WTC11 (cell line): ENCODE measurements at regions not wholly inside any gene's neighbourhood (a gene's known extent, or its start where the extent isn't known, plus 50 kb on each side); places are given as distances from the start of the nearest gene placed in this dataset.

Experiments
- ATAC-seq: fragments of 200-7000 bp; cut with Tn5 transposase; 2 replicates; pipeline ENCODE4 v1.10.0; 2021; ENCODE audit warnings: mild to moderate bottlenecking, moderate library complexity
- CTCF ChIA-PET: fragments of 300-600 bp; sonication (Branson Sonifier 250); formaldehyde crosslinking; loops from one replicate; lab custom pipeline; 2021; ENCODE audit warnings: antibody characterized with exemption; lab: Charles Lee
- POLR2A ChIA-PET: fragments of 350-600 bp; sonication (Branson Sonifier 250); formaldehyde crosslinking; loops from one replicate; lab custom pipeline; 2021; ENCODE audit warnings: antibody characterized with exemption; lab: Charles Lee
- DNase-seq: peaks from one replicate; pipeline ENCODE4 v3.0.0; 2021; ENCODE audit warnings: low spot score
- H3K27ac Mint-ChIP-seq: 2 replicates; pipeline ENCODE4 v1.8.0; 2021; ENCODE audit warnings: mixed read lengths
- H3K27me3 Mint-ChIP-seq: 2 replicates; pipeline ENCODE4 v1.8.0; 2021; ENCODE audit warnings: low read depth, mild to moderate bottlenecking, moderate library complexity, mixed read lengths
- H3K36me3 Mint-ChIP-seq: 2 replicates; pipeline ENCODE4 v1.8.0; 2021; ENCODE audit warnings: mixed read lengths
- H3K4me1 Mint-ChIP-seq: 2 replicates; pipeline ENCODE4 v1.8.0; 2022; ENCODE audit warnings: mixed read lengths
- H3K4me3 Mint-ChIP-seq: 2 replicates; pipeline ENCODE4 v1.8.0; 2021; ENCODE audit warnings: mild to moderate bottlenecking, moderate library complexity, mixed read lengths
- H3K9me3 Mint-ChIP-seq: 2 replicates; pipeline ENCODE4 v1.8.0; 2021; ENCODE audit warnings: mixed read lengths
- CREB1 ChIP-seq: sonication (generic); formaldehyde crosslinking; IDR thresholded peaks from 2 replicates; pipeline ENCODE4 v1.8.0; 2023; ENCODE audit warnings: mild to moderate bottlenecking, missing genetic modification reagents
- CREM ChIP-seq: sonication (generic); formaldehyde crosslinking; IDR thresholded peaks from 2 replicates; pipeline ENCODE4 v1.8.1; 2022; ENCODE audit warnings: mild to moderate bottlenecking, missing genetic modification reagents, moderate library complexity
- ETV6 ChIP-seq: sonication (generic); formaldehyde crosslinking; IDR thresholded peaks from 2 replicates; pipeline ENCODE4 v1.8.1; 2022; ENCODE audit warnings: mild to moderate bottlenecking, missing genetic modification reagents
- FOXJ3 ChIP-seq: sonication (generic); formaldehyde crosslinking; IDR thresholded peaks from 2 replicates; pipeline ENCODE4 v1.9.0; 2021; ENCODE audit warnings: missing genetic modification reagents, mild to moderate bottlenecking, borderline replicate concordance
- FOXP4 ChIP-seq: sonication (generic); formaldehyde crosslinking; IDR thresholded peaks from 2 replicates; pipeline ENCODE4 v1.8.0; 2022; ENCODE audit warnings: mild to moderate bottlenecking, missing genetic modification reagents
- GABPB1 ChIP-seq: sonication (generic); formaldehyde crosslinking; IDR thresholded peaks from 2 replicates; pipeline ENCODE4 v1.8.1; 2023; ENCODE audit warnings: mild to moderate bottlenecking, missing genetic modification reagents
- JAZF1 ChIP-seq: fragments of 250-450 bp; sonication (Bioruptor Pico); IDR thresholded peaks from 2 replicates; pipeline ENCODE4 v1.9.0; 2021; ENCODE audit warnings: moderate library complexity, mild to moderate bottlenecking, inconsistent platforms
- PRRX2 ChIP-seq: fragments of 250-450 bp; sonication (Bioruptor Pico); IDR thresholded peaks from 2 replicates; pipeline ENCODE4 v1.8.0; 2021; ENCODE audit warnings: mild to moderate bottlenecking
- RORB ChIP-seq: fragments of 250-450 bp; sonication (Bioruptor Pico); IDR thresholded peaks from 2 replicates; pipeline ENCODE4 v1.9.0; 2021; ENCODE audit warnings: mild to moderate bottlenecking
- SOX15 ChIP-seq: fragments of 250-450 bp; sonication (Bioruptor Pico); IDR thresholded peaks from 2 replicates; pipeline ENCODE4 v1.9.0; 2021; ENCODE audit warnings: mild to moderate bottlenecking
- STAT6 ChIP-seq: sonication (generic); formaldehyde crosslinking; conservative IDR thresholded peaks from 2 replicates; pipeline ENCODE4 v1.8.1; 2023; ENCODE audit warnings: mild to moderate bottlenecking, low read depth, missing genetic modification reagents, moderate library complexity
- USF1 ChIP-seq: sonication (generic); formaldehyde crosslinking; IDR thresholded peaks from 2 replicates; pipeline ENCODE4 v1.8.0; 2022; ENCODE audit warnings: mild to moderate bottlenecking, missing genetic modification reagents
- ZNF281 ChIP-seq: sonication (generic); formaldehyde crosslinking; IDR thresholded peaks from 2 replicates; pipeline ENCODE4 v1.8.0; 2023; ENCODE audit warnings: mild to moderate bottlenecking, missing genetic modification reagents
- ZNF396 ChIP-seq: fragments of 250-450 bp; sonication (Bioruptor Pico); IDR thresholded peaks from 2 replicates; pipeline ENCODE4 v1.8.0; 2021; ENCODE audit warnings: mild to moderate bottlenecking, moderate library complexity, borderline replicate concordance
- TF ChIP-seq, protein P1 (sequence below): sonication (generic); formaldehyde crosslinking; IDR thresholded peaks from 2 replicates; pipeline ENCODE4 v1.8.1; 2022; ENCODE audit warnings: mild to moderate bottlenecking, missing genetic modification reagents, moderate library complexity, borderline replicate concordance
- TF ChIP-seq, protein P2 (sequence below): sonication (generic); formaldehyde crosslinking; IDR thresholded peaks from 2 replicates; pipeline ENCODE4 v1.8.0; 2022; ENCODE audit warnings: mild to moderate bottlenecking, missing genetic modification reagents
- TF ChIP-seq, protein P3 (sequence below): sonication (generic); formaldehyde crosslinking; IDR thresholded peaks from 2 replicates; pipeline ENCODE4 v1.8.0; 2022; ENCODE audit warnings: mild to moderate bottlenecking, missing genetic modification reagents

DNA sequence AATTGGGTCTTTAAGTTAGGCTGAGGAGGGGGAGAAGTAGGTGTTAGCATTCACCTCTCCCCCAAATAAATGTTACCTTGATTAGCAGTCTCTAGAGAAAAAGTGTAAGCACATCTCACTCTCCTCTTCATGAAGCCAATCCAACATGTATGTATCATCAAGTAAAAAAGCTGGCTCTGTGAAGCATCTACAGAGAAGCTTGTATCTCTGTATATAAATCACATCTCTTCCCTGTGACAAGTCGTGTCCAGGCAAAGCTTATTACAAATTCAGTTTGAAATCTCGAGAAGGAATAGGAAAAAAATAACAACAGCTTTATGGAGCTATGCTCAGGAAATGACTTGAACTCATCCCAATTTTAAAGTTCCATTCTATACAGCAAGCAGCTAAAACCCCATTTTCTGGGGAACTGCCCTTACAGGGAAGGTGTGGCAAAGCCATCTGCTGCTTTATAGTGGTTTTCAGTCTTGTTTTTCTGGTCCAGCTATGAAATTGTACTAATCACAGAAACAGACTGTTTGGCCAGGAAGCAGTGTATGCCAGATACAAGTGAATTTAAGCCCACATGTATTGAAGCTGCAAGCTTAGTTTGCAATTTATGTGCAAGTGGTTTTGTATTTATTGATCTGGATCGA, 313.3 kb upstream of the NOCT start:
- ATAC-seq: no peak
- no peaks in the 10 kb centered on the region for H3K27me3 Mint-ChIP-seq
- H3K4me1 Mint-ChIP-seq: peaks cover 23% of the 10 kb centered on the region
- ChIA-PET POLR2A (no interaction called here), CTCF (no interaction called here)
- H3K9me3 Mint-ChIP-seq: no peaks in the 10 kb centered on the region
- no peak overlapping the region for H3K4me3 Mint-ChIP-seq
- H3K36me3 Mint-ChIP-seq: no peaks in the 10 kb centered on the region
- TF ChIP-seq ZNF396 (CRISPR knock-in tag): no peak
- H3K27ac Mint-ChIP-seq: no peak overlapping the region
- no peak for DNase-seq

DNA sequence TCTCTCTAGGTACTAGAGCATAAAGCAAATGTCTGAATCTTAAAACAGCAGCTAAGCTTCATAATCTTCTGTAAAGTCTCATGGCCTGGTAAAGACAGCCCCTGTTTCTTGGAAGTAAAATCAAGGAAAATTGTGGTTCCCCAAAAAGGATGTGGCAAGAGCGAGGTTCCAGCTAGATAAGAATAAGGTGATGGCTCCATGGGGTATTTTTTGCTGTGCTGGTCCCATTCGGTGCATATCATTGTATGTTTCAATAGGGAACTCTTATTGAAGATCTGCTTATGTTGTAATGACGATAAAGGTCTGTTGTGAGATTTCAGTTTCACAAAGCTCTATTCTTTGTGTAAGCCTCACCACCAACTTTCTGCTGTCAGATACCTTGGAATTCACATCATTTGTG, 316.9 kb upstream of the NOCT start:
- Mint-ChIP-seq H3K4me3 (no peak overlapping the region), H3K36me3 (no peaks in the 10 kb centered on the region), H3K9me3 (no peaks in the 10 kb centered on the region), H3K4me1 (peaks cover 48% of the 10 kb centered on the region), H3K27me3 (peaks cover 8% of the 10 kb centered on the region; the same call in 1 of the 2 replicates), H3K27ac (no peak overlapping the region)
- POLR2A ChIA-PET: no interaction called here
- no peak for ATAC-seq
- CTCF ChIA-PET: no interaction called here
- TF ChIP-seq, protein P1, sequence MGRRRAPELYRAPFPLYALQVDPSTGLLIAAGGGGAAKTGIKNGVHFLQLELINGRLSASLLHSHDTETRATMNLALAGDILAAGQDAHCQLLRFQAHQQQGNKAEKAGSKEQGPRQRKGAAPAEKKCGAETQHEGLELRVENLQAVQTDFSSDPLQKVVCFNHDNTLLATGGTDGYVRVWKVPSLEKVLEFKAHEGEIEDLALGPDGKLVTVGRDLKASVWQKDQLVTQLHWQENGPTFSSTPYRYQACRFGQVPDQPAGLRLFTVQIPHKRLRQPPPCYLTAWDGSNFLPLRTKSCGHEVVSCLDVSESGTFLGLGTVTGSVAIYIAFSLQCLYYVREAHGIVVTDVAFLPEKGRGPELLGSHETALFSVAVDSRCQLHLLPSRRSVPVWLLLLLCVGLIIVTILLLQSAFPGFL (CRISPR knock-in tag): no peak
- no peak for DNase-seq

GRCh38 chr4:138697851-138698250, 317.7 kb upstream of the NOCT start:
- ChIA-PET POLR2A (no interaction called here), CTCF (no interaction called here)
- no peak overlapping the region for H3K27ac Mint-ChIP-seq
- DNase-seq (no peak), ATAC-seq (no peak)
- peaks cover 8% of the 10 kb centered on the region; the same call in 1 of the 2 replicates for H3K27me3 Mint-ChIP-seq
- no peaks in the 10 kb centered on the region for H3K9me3 Mint-ChIP-seq
- no peaks in the 10 kb centered on the region for H3K36me3 Mint-ChIP-seq
- no peak overlapping the region for H3K4me3 Mint-ChIP-seq
- H3K4me1 Mint-ChIP-seq: peaks cover 56% of the 10 kb centered on the region
- no peak for TF ChIP-seq PRRX2 (CRISPR knock-in tag)
- no peak for TF ChIP-seq GABPB1
- TF ChIP-seq RORB: no peak
- TF ChIP-seq FOXJ3 (CRISPR knock-in tag): no peak
- TF ChIP-seq ZNF281 (CRISPR knock-in tag): no peak
- TF ChIP-seq SOX15 (CRISPR knock-in tag): no peak
- no peak for TF ChIP-seq CREB1 (CRISPR knock-in tag)
- TF ChIP-seq, protein P2, sequence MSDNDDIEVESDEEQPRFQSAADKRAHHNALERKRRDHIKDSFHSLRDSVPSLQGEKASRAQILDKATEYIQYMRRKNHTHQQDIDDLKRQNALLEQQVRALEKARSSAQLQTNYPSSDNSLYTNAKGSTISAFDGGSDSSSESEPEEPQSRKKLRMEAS (CRISPR knock-in tag): no peak
- TF ChIP-seq, protein P3, sequence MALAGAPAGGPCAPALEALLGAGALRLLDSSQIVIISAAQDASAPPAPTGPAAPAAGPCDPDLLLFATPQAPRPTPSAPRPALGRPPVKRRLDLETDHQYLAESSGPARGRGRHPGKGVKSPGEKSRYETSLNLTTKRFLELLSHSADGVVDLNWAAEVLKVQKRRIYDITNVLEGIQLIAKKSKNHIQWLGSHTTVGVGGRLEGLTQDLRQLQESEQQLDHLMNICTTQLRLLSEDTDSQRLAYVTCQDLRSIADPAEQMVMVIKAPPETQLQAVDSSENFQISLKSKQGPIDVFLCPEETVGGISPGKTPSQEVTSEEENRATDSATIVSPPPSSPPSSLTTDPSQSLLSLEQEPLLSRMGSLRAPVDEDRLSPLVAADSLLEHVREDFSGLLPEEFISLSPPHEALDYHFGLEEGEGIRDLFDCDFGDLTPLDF (CRISPR knock-in tag): no peak
- TF ChIP-seq FOXP4 (CRISPR knock-in tag): no peak
- TF ChIP-seq ETV6: no peak
- TF ChIP-seq CREM (CRISPR knock-in tag): no peak
- TF ChIP-seq JAZF1 (CRISPR knock-in tag): no peak
- no peak for TF ChIP-seq STAT6
- no peak for TF ChIP-seq USF1
